ENCODE measurements at regions not wholly inside any gene's neighbourhood (a gene's known extent, or its start where the extent isn't known, plus 50 kb on each side); places are given as distances from the start of the nearest gene placed in this dataset.
"Not testable (repeated sequence)": the region's sequence is repeated elsewhere in the genome, so short reads cannot be mapped to it uniquely, and the experiment has no call there.

- not testable (repeated sequence) for DNase-seq
These were observed 88.5 kb upstream of the CDC42EP3 start for GRCh38 chr2:37759989-37760388.

- no peak for DNase-seq
These were observed 89.0 kb upstream of the CDC42EP3 start for GRCh38 chr2:37760471-37760870.

- DNase-seq, result peak; percentile 50
These were observed 90.8 kb upstream of the CDC42EP3 start for GRCh38 chr2:37762281-37762680.

GRCh38 chr2:37764739-37765138 is 93.3 kb upstream of the CDC42EP3 start:
- DNase-seq, result no peak

- no peak for DNase-seq
These were observed 94.7 kb upstream of the CDC42EP3 start for GRCh38 chr2:37766106-37766505.

- DNase-seq, result no peak
These were observed 95.6 kb upstream of the CDC42EP3 start for GRCh38 chr2:37767046-37767445.

GRCh38 chr2:37767959-37768925 is 96.8 kb upstream of the CDC42EP3 start:
- DNase-seq, result peak; percentile 3

GRCh38 chr2:37769551-37769950 is 98.1 kb upstream of the CDC42EP3 start:
- DNase-seq, result no peak

- no peak for DNase-seq
These were observed 99.4 kb upstream of the CDC42EP3 start for GRCh38 chr2:37770797-37771196.

- no peak for DNase-seq
These were observed 100.2 kb upstream of the CDC42EP3 start for GRCh38 chr2:37771600-37772088.

- no peak for DNase-seq
These were observed 102.1 kb upstream of the CDC42EP3 start for GRCh38 chr2:37773371-37774130.

- not testable (repeated sequence) for DNase-seq
These were observed 102.9 kb upstream of the CDC42EP3 start for GRCh38 chr2:37774171-37774944.

- no peak for DNase-seq
These were observed 103.8 kb upstream of the CDC42EP3 start for GRCh38 chr2:37774976-37775907.

- no peak for DNase-seq
These were observed 104.4 kb upstream of the CDC42EP3 start for GRCh38 chr2:37775908-37776250.

- no peak for DNase-seq
These were observed 105.0 kb upstream of the CDC42EP3 start for GRCh38 chr2:37776487-37776886.

GRCh38 chr2:37779139-37779538 is 107.7 kb upstream of the CDC42EP3 start:
- no peak for DNase-seq

- DNase-seq, result no peak
These were observed 108.4 kb upstream of the CDC42EP3 start for GRCh38 chr2:37779611-37780386.

- DNase-seq, result no peak
These were observed 108.9 kb upstream of the CDC42EP3 start for GRCh38 chr2:37780387-37780676.

- no peak for DNase-seq
These were observed 109.6 kb upstream of the CDC42EP3 start for GRCh38 chr2:37781028-37781427.

- DNase-seq, result no peak
These were observed 110.8 kb upstream of the CDC42EP3 start for GRCh38 chr2:37782155-37782673.
